WTC11 (cell line): ENCODE measurements at regions not wholly inside any gene's neighbourhood (a gene's known extent, or its start where the extent isn't known, plus 50 kb on each side); places are given as distances from the start of the nearest gene placed in this dataset.

Experiments
- ATAC-seq: fragments of 200-7000 bp; cut with Tn5 transposase; 2 replicates; pipeline ENCODE4 v1.10.0; 2021; ENCODE audit warnings: mild to moderate bottlenecking, moderate library complexity
- CTCF ChIA-PET: fragments of 300-600 bp; sonication (Branson Sonifier 250); formaldehyde crosslinking; loops from one replicate; lab custom pipeline; 2021; ENCODE audit warnings: antibody characterized with exemption; lab: Charles Lee
- POLR2A ChIA-PET: fragments of 350-600 bp; sonication (Branson Sonifier 250); formaldehyde crosslinking; loops from one replicate; lab custom pipeline; 2021; ENCODE audit warnings: antibody characterized with exemption; lab: Charles Lee
- DNase-seq: peaks from one replicate; pipeline ENCODE4 v3.0.0; 2021; ENCODE audit warnings: low spot score
- H3K27ac Mint-ChIP-seq: 2 replicates; pipeline ENCODE4 v1.8.0; 2021; ENCODE audit warnings: mixed read lengths
- H3K27me3 Mint-ChIP-seq: 2 replicates; pipeline ENCODE4 v1.8.0; 2021; ENCODE audit warnings: low read depth, mild to moderate bottlenecking, moderate library complexity, mixed read lengths
- H3K36me3 Mint-ChIP-seq: 2 replicates; pipeline ENCODE4 v1.8.0; 2021; ENCODE audit warnings: mixed read lengths
- H3K4me1 Mint-ChIP-seq: 2 replicates; pipeline ENCODE4 v1.8.0; 2022; ENCODE audit warnings: mixed read lengths
- H3K4me3 Mint-ChIP-seq: 2 replicates; pipeline ENCODE4 v1.8.0; 2021; ENCODE audit warnings: mild to moderate bottlenecking, moderate library complexity, mixed read lengths
- H3K9me3 Mint-ChIP-seq: 2 replicates; pipeline ENCODE4 v1.8.0; 2021; ENCODE audit warnings: mixed read lengths
- ELF4 ChIP-seq: sonication (generic); formaldehyde crosslinking; IDR thresholded peaks from 2 replicates; pipeline ENCODE4 v1.8.1; 2022; ENCODE audit warnings: low read depth, mild to moderate bottlenecking, moderate library complexity, missing genetic modification reagents
- ESRRA ChIP-seq: sonication (generic); formaldehyde crosslinking; IDR thresholded peaks from 2 replicates; pipeline ENCODE4 v1.8.1; 2022; ENCODE audit warnings: mild to moderate bottlenecking, missing genetic modification reagents, borderline replicate concordance
- FOXK1 ChIP-seq: sonication (generic); formaldehyde crosslinking; IDR thresholded peaks from 2 replicates; pipeline ENCODE4 v1.8.0; 2022; ENCODE audit warnings: mild to moderate bottlenecking, moderate library complexity, missing genetic modification reagents
- HMGXB4 ChIP-seq: sonication (generic); formaldehyde crosslinking; IDR thresholded peaks from 2 replicates; pipeline ENCODE4 v1.8.1; 2023; ENCODE audit warnings: mild to moderate bottlenecking, moderate library complexity, missing genetic modification reagents
- IRF2 ChIP-seq: sonication (generic); formaldehyde crosslinking; IDR thresholded peaks from 2 replicates; pipeline ENCODE4 v1.8.0; 2022; ENCODE audit warnings: low read depth, missing genetic modification reagents, borderline replicate concordance
- SMAD4 ChIP-seq: sonication (generic); formaldehyde crosslinking; IDR thresholded peaks from 2 replicates; pipeline ENCODE4 v1.8.0; 2022; ENCODE audit warnings: mild to moderate bottlenecking, missing genetic modification reagents
- TEAD4 ChIP-seq: sonication (generic); formaldehyde crosslinking; IDR thresholded peaks from 2 replicates; pipeline ENCODE4 v1.8.0; 2022; ENCODE audit warnings: mild to moderate bottlenecking, missing genetic modification reagents
- ZNF317 ChIP-seq: sonication (generic); formaldehyde crosslinking; IDR thresholded peaks from 2 replicates; pipeline ENCODE4 v1.8.1; 2023; ENCODE audit warnings: low read depth, mild to moderate bottlenecking, moderate library complexity, missing genetic modification reagents, borderline replicate concordance
- TF ChIP-seq, protein P1 (sequence below): sonication (generic); formaldehyde crosslinking; IDR thresholded peaks from 2 replicates; pipeline ENCODE4 v1.8.0; 2023; ENCODE audit warnings: missing genetic modification reagents, mild to moderate bottlenecking, borderline replicate concordance
- TF ChIP-seq, protein P2 (sequence below): sonication (generic); formaldehyde crosslinking; IDR thresholded peaks from 2 replicates; pipeline ENCODE4 v1.8.1; 2022; ENCODE audit warnings: missing genetic modification reagents, borderline replicate concordance
- TF ChIP-seq, protein P3 (sequence below): fragments of 250-450 bp; sonication (Bioruptor Pico); IDR thresholded peaks from 2 replicates; pipeline ENCODE4 v1.9.0; 2021; ENCODE audit warnings: mild to moderate bottlenecking
- TF ChIP-seq, protein P4 (sequence below): sonication (generic); formaldehyde crosslinking; IDR thresholded peaks from 2 replicates; pipeline ENCODE4 v1.8.1; 2022; ENCODE audit warnings: mild to moderate bottlenecking, missing genetic modification reagents, moderate library complexity, borderline replicate concordance
- TF ChIP-seq, protein P5 (sequence below): fragments of 250-450 bp; sonication (Bioruptor Pico); IDR thresholded peaks from 2 replicates; pipeline ENCODE4 v1.9.0; 2021; ENCODE audit warnings: mild to moderate bottlenecking
- TF ChIP-seq, protein P6 (sequence below): fragments of 250-450 bp; sonication (Bioruptor Pico); IDR thresholded peaks from 2 replicates; pipeline ENCODE4 v2.1.2; 2022; ENCODE audit warnings: mild to moderate bottlenecking, moderate library complexity

DNA sequence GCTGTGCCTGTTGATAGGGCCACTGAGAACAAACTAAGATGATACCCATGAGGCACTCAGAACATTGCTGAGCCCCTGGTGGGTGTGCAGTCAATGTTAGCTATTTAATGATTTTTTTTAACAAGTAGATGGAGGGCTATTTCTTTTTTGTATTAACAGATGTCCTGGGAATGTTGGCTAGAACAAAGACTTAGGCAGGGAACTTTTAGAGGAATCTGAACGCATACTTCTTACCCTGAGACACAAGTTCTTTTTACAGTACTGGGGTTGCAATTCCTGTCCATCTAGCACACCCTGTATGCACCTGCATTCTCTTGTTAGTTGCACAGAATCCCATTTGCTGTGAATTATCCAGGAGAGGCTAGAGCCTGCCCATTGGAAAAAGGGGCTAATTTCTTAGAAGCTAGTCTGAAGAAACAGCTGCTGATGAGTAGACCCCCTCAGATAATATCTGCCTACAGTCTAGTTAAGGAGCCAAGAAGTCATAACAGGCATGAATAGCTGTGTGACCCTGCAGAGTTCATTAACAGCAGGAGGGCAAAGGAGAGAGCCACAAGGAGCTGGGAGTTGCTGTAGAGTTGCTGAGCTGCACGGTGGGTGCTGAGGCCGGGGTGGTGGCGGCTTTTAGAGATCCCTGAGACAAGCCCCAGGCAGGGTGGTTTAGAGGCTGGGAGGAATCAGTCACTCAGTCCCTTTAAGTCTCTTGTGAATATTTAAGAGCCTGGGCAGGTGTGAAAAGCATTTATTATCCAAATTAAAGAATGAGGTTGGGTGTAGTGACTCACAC lies 103.7 kb upstream of the FZD8 start:
- DNase-seq: no peak
- Mint-ChIP-seq H3K4me3 (no peak overlapping the region), H3K4me1 (peaks cover 9% of the 10 kb centered on the region; the same call in 1 of the 2 replicates), H3K9me3 (no peaks in the 10 kb centered on the region), H3K27me3 (no peaks in the 10 kb centered on the region), H3K27ac (no peak overlapping the region), H3K36me3 (no peaks in the 10 kb centered on the region)
- TF ChIP-seq, protein P1, sequence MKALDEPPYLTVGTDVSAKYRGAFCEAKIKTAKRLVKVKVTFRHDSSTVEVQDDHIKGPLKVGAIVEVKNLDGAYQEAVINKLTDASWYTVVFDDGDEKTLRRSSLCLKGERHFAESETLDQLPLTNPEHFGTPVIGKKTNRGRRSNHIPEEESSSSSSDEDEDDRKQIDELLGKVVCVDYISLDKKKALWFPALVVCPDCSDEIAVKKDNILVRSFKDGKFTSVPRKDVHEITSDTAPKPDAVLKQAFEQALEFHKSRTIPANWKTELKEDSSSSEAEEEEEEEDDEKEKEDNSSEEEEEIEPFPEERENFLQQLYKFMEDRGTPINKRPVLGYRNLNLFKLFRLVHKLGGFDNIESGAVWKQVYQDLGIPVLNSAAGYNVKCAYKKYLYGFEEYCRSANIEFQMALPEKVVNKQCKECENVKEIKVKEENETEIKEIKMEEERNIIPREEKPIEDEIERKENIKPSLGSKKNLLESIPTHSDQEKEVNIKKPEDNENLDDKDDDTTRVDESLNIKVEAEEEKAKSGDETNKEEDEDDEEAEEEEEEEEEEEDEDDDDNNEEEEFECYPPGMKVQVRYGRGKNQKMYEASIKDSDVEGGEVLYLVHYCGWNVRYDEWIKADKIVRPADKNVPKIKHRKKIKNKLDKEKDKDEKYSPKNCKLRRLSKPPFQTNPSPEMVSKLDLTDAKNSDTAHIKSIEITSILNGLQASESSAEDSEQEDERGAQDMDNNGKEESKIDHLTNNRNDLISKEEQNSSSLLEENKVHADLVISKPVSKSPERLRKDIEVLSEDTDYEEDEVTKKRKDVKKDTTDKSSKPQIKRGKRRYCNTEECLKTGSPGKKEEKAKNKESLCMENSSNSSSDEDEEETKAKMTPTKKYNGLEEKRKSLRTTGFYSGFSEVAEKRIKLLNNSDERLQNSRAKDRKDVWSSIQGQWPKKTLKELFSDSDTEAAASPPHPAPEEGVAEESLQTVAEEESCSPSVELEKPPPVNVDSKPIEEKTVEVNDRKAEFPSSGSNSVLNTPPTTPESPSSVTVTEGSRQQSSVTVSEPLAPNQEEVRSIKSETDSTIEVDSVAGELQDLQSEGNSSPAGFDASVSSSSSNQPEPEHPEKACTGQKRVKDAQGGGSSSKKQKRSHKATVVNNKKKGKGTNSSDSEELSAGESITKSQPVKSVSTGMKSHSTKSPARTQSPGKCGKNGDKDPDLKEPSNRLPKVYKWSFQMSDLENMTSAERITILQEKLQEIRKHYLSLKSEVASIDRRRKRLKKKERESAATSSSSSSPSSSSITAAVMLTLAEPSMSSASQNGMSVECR (CRISPR knock-in tag): no peak
- no peak for TF ChIP-seq ELF4
- TF ChIP-seq, protein P2, sequence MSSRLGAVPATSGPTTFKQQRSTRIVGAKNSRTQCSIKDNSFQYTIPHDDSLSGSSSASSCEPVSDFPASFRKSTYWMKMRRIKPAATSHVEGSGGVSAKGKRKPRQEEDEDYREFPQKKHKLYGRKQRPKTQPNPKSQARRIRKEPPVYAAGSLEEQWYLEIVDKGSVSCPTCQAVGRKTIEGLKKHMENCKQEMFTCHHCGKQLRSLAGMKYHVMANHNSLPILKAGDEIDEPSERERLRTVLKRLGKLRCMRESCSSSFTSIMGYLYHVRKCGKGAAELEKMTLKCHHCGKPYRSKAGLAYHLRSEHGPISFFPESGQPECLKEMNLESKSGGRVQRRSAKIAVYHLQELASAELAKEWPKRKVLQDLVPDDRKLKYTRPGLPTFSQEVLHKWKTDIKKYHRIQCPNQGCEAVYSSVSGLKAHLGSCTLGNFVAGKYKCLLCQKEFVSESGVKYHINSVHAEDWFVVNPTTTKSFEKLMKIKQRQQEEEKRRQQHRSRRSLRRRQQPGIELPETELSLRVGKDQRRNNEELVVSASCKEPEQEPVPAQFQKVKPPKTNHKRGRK: no peak
- no peak for TF ChIP-seq HMGXB4 (CRISPR knock-in tag)
- no peak for TF ChIP-seq SMAD4 (CRISPR knock-in tag)
- TF ChIP-seq IRF2 (CRISPR knock-in tag): no peak
- TF ChIP-seq, protein P3, sequence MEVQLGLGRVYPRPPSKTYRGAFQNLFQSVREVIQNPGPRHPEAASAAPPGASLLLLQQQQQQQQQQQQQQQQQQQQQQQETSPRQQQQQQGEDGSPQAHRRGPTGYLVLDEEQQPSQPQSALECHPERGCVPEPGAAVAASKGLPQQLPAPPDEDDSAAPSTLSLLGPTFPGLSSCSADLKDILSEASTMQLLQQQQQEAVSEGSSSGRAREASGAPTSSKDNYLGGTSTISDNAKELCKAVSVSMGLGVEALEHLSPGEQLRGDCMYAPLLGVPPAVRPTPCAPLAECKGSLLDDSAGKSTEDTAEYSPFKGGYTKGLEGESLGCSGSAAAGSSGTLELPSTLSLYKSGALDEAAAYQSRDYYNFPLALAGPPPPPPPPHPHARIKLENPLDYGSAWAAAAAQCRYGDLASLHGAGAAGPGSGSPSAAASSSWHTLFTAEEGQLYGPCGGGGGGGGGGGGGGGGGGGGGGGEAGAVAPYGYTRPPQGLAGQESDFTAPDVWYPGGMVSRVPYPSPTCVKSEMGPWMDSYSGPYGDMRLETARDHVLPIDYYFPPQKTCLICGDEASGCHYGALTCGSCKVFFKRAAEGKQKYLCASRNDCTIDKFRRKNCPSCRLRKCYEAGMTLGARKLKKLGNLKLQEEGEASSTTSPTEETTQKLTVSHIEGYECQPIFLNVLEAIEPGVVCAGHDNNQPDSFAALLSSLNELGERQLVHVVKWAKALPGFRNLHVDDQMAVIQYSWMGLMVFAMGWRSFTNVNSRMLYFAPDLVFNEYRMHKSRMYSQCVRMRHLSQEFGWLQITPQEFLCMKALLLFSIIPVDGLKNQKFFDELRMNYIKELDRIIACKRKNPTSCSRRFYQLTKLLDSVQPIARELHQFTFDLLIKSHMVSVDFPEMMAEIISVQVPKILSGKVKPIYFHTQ (CRISPR knock-in tag): no peak
- no peak for TF ChIP-seq FOXK1
- TF ChIP-seq, protein P4, sequence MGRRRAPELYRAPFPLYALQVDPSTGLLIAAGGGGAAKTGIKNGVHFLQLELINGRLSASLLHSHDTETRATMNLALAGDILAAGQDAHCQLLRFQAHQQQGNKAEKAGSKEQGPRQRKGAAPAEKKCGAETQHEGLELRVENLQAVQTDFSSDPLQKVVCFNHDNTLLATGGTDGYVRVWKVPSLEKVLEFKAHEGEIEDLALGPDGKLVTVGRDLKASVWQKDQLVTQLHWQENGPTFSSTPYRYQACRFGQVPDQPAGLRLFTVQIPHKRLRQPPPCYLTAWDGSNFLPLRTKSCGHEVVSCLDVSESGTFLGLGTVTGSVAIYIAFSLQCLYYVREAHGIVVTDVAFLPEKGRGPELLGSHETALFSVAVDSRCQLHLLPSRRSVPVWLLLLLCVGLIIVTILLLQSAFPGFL: no peak
- TF ChIP-seq, protein P5, sequence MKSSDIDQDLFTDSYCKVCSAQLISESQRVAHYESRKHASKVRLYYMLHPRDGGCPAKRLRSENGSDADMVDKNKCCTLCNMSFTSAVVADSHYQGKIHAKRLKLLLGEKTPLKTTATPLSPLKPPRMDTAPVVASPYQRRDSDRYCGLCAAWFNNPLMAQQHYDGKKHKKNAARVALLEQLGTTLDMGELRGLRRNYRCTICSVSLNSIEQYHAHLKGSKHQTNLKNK (CRISPR knock-in tag): no peak
- ChIA-PET CTCF (interaction anchor here (0.6 kb wide), 1 partner anchor 384 kb away, joined by 3 read pairs; no protein-coding TSS in a partner anchor), POLR2A (no interaction called here)
- no peak for ATAC-seq

DNA sequence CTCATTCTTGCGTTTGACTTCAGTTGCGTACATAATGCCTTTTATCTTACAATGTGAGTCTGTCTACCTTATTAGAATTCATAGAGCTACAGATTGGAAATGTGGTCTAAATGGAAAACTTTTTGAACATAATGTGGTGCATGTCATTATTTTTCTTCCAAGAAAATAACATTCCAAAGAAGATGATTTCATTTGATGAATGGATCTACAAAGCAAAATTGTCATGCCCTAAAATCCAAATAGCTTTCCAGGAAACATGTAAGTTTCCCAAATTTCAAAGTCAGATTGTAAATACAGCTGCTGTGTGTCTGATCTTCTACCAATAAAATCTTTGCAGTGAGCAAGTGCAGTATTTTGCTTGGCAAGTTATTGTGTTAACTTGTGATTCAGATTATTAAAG lies 101.8 kb upstream of the FZD8 start:
- H3K4me3 Mint-ChIP-seq: no peak overlapping the region
- ChIA-PET CTCF (no interaction called here), POLR2A (no interaction called here)
- H3K36me3 Mint-ChIP-seq: no peaks in the 10 kb centered on the region
- peaks cover 3% of the 10 kb centered on the region for H3K9me3 Mint-ChIP-seq
- H3K27ac Mint-ChIP-seq: no peak overlapping the region
- H3K4me1 Mint-ChIP-seq: peaks cover 6% of the 10 kb centered on the region; the same call in 1 of the 2 replicates
- no peak for ATAC-seq
- DNase-seq: no peak
- H3K27me3 Mint-ChIP-seq: no peaks in the 10 kb centered on the region
- no peak for TF ChIP-seq ZNF317
- TF ChIP-seq, protein P1 (CRISPR knock-in tag): no peak
- TF ChIP-seq ESRRA (CRISPR knock-in tag): no peak
- TF ChIP-seq TEAD4 (CRISPR knock-in tag): no peak
- TF ChIP-seq, protein P6, sequence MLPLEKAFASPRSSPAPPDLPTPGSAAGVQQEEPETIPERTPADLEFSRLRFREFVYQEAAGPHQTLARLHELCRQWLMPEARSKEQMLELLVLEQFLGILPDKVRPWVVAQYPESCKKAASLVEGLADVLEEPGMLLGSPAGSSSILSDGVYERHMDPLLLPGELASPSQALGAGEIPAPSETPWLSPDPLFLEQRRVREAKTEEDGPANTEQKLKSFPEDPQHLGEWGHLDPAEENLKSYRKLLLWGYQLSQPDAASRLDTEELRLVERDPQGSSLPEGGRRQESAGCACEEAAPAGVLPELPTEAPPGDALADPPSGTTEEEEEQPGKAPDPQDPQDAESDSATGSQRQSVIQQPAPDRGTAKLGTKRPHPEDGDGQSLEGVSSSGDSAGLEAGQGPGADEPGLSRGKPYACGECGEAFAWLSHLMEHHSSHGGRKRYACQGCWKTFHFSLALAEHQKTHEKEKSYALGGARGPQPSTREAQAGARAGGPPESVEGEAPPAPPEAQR (CRISPR knock-in tag): no peak
